ENCODE measurements at regions not wholly inside any gene's neighbourhood (a gene's known extent, or its start where the extent isn't known, plus 50 kb on each side); places are given as distances from the start of the nearest gene placed in this dataset.

DNA sequence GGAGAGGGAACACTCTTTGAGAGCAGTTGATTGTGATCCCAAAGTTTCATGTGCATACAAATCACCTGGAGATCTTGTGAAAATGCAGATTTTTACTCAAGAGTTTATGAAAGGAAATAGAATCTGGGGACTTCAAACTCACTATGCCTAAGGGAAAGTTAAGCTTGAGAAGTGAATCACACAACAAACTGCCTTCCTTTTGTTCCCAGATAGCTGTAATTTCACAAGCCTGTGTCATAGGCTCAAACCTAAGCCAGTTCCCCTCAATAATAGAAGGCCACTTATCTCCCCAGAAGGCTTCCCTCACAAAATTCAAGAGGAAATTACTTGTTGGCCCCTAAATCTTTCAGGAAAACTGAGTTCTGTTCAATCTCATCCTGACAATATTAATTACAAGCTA, 132.8 kb upstream of the MAGEB16 start:
- H3K4me3 ChIP-seq, result no peak overlapping the region
- no peak overlapping the region for H3K27ac ChIP-seq
- no peak for DNase-seq
- peaks cover 0 to 6% (median 0%) of the 10 kb centered on the region in 4 donors for H3K9me3 ChIP-seq
- no peaks in the 10 kb centered on the region for H3K36me3 ChIP-seq
- no peak for TF ChIP-seq EP300 (IDR thresholded peaks at IDR 0.05)
- TF ChIP-seq POLR2AphosphoS5 (IDR thresholded peaks at IDR 0.05), result no peak
- TF ChIP-seq POLR2A (IDR thresholded peaks at IDR 0.05), result no peak
- TF ChIP-seq CTCF (IDR thresholded peaks at IDR 0.05), result no peak
- intact Hi-C loops (cut with DNase I; ENCODE audit: low total_unique reads), result no loop called here
- H3K4me1 ChIP-seq, result no peaks in the 10 kb centered on the region
- H3K27me3 ChIP-seq, result peaks cover 0 to 3% (median 0%) of the 10 kb centered on the region in 3 donors

DNA sequence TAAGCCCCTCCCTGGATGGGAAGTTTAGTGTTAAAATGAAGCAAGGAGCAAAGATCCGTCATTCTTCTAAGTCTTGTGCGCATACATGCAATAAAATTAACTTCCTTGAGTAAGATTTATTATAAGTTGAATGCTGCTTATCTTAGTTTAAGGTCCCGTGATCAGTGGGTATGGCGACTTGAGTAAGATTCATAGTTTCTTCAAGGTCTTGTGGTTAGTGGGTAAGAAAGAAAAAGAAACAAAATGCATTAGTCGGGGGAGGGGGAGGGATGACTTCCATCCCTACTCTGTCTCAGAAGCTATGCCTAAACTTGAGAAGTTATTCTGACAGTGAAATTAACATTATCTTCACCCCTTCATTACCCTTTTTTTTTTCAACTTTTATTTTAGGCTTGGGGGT, 127.3 kb upstream of the MAGEB16 start:
- Histone ChIP-seq H3K9me3 (peaks cover 0 to 6% (median 0%) of the 10 kb centered on the region in 4 donors), H3K36me3 (no peaks in the 10 kb centered on the region), H3K27ac (no peak overlapping the region), H3K4me3 (no peak overlapping the region), H3K27me3 (peaks cover 0 to 3% (median 0%) of the 10 kb centered on the region in 3 donors), H3K4me1 (no peaks in the 10 kb centered on the region)
- intact Hi-C loops (cut with DNase I; ENCODE audit: low total_unique reads), result no loop called here
- DNase-seq, result no peak
- WGBS, 5 donors, result 72 to 92% (median 86%) methylated on average over 5 of the region's 5 CpGs
- TF ChIP-seq CTCF (IDR thresholded peaks at IDR 0.05) (no peak), POLR2AphosphoS5 (IDR thresholded peaks at IDR 0.05) (no peak), EP300 (IDR thresholded peaks at IDR 0.05) (no peak), POLR2A (IDR thresholded peaks at IDR 0.05) (no peak)

DNA sequence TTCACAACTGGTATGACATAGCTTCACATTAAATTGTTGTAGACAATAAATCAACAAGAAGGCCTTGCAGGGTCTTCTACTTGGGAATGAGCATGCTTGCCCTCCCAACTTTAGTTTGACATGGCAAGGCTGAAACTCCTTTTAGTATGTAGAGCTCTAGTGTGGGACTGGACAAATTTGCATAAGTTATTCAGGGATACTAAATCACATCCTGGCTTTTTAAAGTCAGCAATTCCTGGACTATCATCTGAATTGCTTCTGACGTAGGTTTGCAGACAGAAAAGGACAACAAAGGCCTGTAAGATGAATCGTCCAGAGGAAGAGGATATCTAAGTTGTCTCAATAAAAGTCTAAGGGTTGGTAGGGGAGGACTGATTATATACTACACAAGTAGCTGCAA, 123.0 kb upstream of the MAGEB16 start:
- Histone ChIP-seq H3K27me3 (no peaks in the 10 kb centered on the region), H3K27ac (no peak overlapping the region), H3K9me3 (no peaks in the 10 kb centered on the region), H3K4me3 (no peak overlapping the region), H3K4me1 (no peaks in the 10 kb centered on the region), H3K36me3 (no peaks in the 10 kb centered on the region)
- no peak for TF ChIP-seq POLR2AphosphoS5 (IDR thresholded peaks at IDR 0.05)
- no peak for TF ChIP-seq POLR2A (IDR thresholded peaks at IDR 0.05)
- TF ChIP-seq CTCF (IDR thresholded peaks at IDR 0.05), result no peak
- TF ChIP-seq EP300 (IDR thresholded peaks at IDR 0.05), result no peak
- WGBS, 5 donors, result 47 to 74% (median 50%) methylated on average over 2 of the region's 2 CpGs
- intact Hi-C loops (cut with DNase I; ENCODE audit: low total_unique reads), result no loop called here
- no peak for DNase-seq

- intact Hi-C loops (cut with DNase I; ENCODE audit: low total_unique reads), result no loop called here
- Histone ChIP-seq H3K4me1 (no peaks in the 10 kb centered on the region), H3K9me3 (no peaks in the 10 kb centered on the region), H3K27me3 (no peaks in the 10 kb centered on the region), H3K27ac (no peak overlapping the region), H3K4me3 (no peak overlapping the region), H3K36me3 (no peaks in the 10 kb centered on the region)
- no peak for DNase-seq
- WGBS, 5 donors, result 81 to 99% (median 91%) methylated on average over 3 of the region's 3 CpGs
- TF ChIP-seq POLR2A (IDR thresholded peaks at IDR 0.05) (no peak), POLR2AphosphoS5 (IDR thresholded peaks at IDR 0.05) (no peak), CTCF (IDR thresholded peaks at IDR 0.05) (no peak), EP300 (IDR thresholded peaks at IDR 0.05) (no peak)
Observed at GRCh38 chrX:35680940-35681346, 117.2 kb upstream of the MAGEB16 start.
